GM21447 (cell line): ENCODE measurements at regions not wholly inside any gene's neighbourhood (a gene's known extent, or its start where the extent isn't known, plus 50 kb on each side); places are given as distances from the start of the nearest gene placed in this dataset.
"Not testable (repeated sequence)": the region's sequence is repeated elsewhere in the genome, so short reads cannot be mapped to it uniquely, and the experiment has no call there.

ENCODE experiments used
- ATAC-seq: cut with Tn5 transposase; IDR thresholded peaks from one replicate; pipeline ENCODE4 v1.9.1; 2021; ENCODE audit not compliant: unreplicated experiment

DNA sequence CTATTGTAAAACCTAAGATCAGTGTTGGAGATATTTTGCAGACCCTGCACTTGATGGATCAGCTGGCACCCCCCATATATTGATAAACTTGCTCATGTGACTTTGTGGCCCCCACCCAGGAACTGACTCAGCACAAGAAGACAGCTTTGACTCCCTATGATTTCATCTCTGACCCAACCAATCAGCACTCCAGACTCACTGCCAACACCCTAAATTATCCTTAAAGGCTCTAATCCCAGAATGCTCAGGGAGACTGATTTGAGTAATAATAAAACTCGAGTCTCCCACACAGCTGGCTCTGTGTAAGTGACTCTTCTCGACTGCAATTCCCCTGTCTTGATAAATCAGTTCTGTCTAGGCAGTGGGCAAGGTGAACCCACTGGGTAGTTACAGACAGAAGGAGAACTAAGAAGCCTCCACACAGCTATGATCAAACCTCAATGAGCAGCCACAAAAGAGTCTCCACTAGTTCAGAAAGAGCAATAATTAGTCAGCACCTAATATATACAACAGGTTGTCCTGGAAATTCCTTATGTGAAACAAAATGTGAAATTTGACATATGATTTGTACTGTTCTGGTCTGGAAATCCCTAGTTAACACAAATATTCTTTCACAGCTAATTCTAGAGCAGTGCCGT is 52.2 kb downstream of the ACTL7B start:
- no peak for ATAC-seq

DNA sequence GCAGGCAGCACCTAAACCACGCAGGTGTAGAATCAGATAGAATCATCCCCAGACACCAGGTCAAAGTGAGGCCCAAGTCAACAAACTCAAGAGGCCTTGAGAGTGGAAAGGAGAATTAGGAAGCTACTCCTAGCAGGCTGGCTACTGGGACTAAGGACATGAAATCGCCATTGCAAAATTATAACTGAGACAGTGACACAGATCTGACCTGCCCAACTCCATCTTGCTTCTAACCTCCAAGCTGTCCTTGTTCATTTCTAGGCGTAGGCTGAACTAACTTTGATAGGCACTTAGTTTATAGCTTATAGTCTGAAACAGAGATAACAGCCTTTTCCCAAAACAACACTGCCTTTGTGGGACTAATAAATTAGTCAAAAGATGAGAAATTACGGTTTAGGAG is 52.8 kb downstream of the ACTL7B start:
- ATAC-seq: no peak

DNA sequence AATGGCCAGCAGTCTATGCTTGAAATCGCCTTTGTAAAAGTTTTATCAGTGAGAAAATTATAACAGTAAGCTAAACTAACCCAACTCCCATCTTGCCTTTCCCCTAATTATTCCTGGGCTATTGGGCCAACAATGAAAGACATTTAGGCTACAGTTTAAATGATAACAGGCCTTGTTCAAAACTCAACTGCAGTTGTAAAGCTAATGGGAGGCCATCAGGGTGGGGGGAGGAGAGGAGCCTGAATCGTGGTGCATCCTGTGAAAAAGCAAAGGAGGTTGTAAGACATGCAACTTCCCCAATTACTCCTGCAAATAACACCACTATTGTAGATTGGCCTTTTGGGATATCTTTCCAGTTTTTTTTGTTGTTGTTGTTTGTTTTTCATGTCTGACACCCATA is 53.8 kb downstream of the ACTL7B start:
- ATAC-seq: no peak

DNA sequence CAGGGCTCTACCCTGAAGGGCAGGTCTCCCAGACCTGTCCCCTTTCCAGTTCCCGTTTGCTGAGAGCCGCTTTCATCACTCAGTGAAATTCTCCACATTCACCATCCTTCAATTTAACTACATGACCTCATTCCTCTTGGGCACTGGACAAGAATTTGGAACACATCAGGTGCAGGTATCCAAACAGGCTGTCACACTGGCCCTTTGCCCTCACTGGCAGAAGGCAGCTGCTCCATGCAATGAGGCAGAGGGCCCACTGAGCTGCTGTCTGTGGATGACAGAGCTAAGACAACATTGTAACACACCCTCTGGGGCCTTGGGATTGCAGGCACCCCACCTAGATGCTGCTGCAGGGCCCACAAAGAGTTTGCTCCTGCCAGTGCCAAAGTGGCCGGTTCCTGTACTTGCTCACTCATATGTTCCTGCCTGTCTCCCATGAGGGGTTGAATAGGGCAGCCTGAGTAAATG is 55.1 kb downstream of the ACTL7B start:
- ATAC-seq: no peak

DNA sequence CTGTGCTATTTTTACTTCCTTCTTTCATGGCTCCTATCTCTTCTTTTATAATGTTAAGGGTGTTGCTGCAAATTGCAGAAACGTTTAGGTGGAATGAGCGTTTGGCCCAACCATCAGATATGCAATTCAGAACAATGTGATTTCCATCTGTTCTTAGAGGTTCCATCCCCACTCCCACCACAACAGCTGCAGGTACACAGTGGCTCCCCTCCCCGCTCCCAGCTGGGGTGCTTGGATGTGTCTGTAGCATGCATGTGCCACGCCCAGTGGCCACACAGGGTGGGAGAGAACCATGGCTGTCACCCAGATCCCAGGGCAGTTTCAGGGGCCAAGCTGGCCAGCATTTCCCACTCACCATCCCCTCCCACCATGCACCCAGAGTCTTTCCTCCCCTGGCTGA is 62.2 kb downstream of the ACTL7B start:
- no peak for ATAC-seq

DNA sequence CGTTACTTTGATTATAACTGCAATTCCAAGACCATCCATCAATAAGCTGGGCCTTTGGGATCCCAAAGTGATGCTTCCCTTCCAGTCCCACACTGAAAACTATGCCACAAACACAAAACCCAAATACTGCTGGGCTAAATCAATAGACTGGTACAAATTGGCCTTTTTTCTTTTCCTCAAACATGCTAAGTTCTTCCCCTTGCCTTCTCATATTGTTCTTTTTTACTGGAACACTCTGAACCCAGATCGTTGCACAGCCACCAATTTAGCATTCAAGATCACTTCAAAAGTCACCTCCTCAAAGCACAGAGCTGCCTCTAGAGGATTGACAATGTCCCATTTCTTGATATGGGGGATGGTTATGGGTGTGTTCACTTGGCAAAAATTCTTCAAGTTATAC is 66.0 kb downstream of the ACTL7B start:
- ATAC-seq: no peak

DNA sequence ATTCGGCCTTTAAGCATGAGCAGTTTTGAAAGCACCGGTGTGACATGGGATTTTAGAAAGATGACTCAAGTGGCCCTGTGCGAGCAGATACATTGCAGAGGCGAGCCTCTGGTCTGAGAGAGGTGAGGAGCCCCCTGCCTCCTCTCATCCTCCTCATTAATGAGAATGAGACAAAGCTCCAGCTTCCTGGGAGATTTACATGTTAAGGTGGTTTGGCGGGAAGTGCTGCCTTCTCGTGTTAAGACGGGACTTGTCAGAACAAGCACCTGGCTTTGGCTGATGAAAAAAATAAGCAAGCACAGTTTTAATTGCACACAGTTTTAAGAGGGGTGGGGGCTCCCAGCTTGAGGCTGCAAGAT is 68.1 kb downstream of the ACTL7B start:
- no peak for ATAC-seq

DNA sequence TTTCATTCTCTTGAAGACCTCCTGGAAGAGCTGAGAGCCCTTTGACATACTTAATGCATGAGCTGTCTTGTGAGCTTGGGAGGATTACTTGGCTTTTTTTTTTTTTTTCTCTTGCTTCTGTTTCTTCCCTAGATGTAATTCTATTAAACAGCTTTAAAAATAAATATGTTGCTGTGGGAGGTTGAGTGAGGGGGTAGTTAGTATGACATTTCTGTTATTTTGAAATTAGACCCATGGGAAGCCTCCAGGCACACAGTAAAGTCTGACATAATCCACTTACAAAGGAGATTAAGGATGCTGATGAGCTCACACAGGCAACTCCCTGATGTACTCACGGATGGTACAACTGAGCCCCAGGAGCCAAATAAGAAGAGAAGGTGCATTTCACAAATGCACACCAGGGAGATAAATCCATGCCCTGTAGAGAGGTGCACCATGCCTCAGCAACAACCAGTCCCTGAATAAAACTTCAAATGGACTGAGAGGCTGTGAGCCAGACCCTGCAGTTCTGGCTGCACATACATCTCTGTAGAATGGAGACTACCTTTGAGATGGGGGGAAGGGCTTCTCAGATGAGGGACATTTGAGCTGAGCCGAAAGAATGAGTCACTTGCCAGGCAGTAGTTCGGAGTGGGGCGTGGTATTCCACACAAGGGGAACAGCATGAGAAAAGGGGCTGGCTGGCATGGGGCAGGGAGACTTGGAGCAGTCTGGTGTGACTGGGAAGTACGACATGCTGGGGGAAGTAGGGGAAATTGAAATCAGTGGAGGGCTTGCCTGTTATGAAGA is 68.7 kb downstream of the ACTL7B start:
- ATAC-seq: no peak

DNA sequence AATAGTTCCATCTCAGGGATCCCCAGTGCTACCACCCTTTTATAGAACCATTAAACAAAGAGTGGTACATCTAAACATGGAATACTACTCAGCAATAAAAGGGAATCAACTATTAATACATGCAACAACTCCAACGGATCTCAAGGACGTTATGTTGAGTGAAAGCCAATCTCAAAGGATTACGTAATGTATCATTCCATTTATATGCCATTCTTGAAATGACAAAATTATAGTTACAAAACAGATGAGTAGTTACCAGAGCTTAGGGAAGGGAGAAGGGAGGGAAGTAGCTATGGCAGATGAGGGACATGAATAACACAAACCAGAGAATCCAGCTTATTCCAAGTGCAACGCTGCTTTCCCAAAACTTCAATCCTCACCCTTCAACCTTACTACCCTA is 69.5 kb downstream of the ACTL7B start:
- ATAC-seq: no peak

DNA sequence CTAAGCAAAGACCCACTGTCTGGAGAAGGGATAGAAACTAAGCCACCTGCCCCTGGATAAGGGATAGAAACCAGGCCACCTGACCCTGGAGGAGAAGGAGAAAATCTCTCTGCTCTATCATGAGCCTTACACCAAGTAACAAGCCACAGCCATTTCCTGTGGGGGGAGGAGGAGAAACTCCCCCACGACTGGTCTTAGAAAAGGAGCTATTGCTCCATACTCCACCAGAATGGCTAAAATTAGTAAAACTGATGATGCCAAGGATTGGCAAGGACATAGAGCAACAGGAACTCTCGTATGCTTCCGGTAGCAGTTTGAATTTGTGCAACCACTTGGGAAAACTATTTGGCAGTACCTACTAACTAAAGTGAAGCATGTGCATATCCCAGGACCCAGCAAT is 70.8 kb downstream of the ACTL7B start:
- ATAC-seq: no peak

DNA sequence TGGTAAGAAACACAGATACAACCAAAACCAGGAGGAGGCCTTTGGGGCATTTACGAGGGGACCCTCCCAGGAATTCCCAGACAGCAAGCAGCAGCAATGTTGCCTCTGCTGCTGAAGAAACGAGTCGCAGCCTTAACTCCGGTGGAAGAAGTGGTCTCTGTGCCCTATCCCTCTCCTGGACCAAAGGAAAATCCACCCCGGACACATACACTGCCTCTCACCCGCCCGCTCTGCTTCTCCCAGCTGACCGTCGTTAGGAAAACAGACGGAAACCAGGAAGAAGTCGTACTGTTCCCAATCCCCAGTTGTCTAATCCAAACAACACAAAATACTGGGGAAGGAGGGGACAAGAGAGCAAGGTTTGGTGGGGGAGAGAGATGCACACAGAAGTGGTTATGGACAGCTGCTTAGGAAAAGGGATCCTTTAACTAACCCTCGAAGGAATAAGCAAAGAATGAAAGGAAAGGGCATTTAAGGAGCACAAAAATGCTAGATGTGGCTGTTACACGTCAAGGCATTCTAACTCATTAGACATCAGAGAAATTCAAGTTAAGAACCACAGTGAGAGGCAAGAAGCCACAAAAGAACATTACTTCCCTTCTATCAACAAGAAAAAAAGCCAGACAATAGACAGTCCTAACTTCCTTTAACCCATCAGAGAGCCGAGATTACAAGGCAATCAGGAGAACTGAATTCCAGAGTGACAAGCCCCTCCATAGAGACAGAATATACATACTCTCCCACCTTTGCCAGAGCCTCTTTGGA is 71.9 kb downstream of the ACTL7B start:
- no peak for ATAC-seq

DNA sequence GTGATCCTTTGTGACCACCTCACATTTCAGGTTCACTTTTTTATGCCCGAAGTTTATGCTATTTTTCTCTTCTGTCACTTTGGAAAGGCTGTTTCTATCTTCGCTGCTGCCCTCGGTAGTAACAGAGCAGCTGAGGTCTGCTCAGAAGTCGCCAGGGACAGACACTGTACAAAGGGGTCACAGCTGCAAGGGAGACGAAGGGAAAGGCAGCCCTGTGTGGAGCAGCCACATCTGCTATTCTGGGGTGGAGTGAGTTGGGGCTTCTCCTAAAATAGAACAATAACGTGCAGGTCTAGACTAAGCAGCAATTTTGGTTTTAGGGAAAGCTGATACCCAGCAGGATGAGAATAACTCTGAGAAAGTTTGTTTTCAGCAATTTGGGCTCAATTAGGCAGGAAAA is 72.5 kb downstream of the ACTL7B start:
- ATAC-seq: no peak

DNA sequence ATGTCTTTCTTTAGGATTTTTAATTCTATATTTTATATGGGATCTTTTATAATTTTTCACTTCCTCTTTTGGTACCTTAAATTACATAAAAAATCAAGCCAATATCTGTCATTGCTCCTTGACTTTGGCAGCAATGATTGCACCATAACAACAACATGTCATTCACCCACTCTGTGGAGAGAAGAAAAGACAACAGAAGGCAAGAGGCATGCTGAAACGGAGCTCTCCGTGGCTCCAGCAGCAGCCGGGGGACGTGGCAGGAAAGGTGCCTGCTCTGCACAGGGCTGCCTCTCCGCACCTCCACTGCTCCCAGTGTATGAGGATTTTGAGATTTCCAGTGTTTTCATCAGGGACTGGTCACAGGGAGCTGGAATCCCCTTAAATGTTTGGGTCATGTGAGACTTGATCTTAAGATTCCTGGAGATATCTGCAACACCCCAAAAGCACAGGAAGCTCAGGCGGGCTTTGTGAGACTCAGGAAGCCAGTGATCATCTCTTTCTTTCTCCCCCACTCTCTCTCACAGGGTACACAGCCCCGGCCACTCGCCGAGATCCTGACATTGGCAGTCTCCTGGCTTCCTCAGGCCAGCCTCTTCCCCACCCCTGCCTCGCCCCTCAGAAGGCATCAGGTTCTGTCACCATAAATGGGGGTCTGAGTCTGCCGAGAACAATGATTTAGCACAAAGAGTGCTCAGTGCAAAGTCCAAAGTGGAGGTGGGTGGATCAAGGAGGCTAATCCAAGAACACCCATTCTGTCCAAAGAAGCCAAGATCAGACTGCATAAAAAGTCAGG is 74.6 kb downstream of the ACTL7B start:
- no peak for ATAC-seq

DNA sequence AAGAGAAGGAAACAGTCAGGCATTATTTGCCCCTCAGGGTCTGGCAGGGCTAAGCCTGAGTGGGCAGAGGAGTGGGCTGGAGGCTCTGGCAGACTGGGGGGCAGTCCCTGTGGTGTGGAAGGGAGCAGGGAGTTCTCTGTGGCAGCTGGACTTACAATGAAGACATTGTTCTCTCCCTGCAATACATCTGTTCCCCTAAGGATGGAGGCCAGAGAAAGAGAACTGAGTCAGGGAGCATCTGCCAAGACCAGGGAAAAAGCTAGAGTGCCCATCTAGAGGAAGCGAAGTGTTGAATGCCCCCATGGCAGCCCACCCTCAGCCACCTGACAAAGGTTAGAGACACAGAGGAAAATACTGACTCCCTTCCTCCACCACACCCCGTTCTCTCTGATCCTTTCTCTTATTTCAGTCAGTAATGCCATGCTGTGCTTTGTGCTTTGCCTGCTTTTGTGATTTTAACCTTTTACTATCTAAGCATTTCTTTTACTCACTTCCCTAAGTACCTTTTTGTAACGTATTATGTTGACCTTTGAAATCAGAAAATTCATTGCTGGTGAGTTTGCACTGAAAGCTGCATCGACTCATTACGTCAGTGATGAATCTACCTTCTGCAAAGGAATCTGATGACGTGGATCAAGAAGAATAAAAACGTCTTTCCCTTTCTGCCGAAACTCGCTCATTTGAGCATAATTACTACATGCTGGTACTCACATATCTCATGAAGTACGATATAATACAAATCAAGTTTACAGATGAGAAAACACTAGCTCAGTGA is 76.0 kb downstream of the ACTL7B start:
- no peak for ATAC-seq

DNA sequence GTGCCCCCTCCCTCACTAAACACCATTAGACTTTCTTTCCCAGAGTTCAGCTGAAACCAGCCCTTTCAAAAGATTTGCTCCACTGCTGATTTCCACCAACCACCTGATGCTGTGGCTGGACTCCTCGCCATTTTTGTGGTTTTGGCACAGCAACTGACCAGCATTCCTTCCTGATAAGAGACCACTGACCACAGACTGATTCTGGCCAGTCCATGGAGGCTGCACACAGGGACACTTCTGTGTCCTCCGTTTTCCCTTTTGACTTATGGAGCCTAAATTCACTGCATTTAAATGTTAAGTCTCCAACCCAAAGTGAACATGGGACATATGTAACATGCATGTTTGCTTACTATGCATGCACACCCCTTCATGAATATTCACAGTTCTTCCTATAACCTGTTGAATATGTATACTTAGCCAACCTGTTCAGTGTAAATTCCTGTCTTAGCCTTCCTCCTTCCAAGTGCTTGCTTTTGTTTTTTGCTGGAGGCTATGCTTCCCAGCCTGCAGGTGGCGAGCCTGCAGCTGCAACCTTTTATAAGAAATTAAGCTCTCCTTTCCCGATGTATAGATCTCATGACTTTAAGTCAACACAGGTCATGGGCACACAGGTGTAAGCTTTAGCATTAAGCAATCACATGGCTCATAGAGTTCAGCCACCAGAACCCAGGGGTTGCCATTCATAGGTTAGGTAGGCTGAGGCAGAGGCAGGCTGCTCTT is 78.7 kb downstream of the ACTL7B start:
- no peak for ATAC-seq

DNA sequence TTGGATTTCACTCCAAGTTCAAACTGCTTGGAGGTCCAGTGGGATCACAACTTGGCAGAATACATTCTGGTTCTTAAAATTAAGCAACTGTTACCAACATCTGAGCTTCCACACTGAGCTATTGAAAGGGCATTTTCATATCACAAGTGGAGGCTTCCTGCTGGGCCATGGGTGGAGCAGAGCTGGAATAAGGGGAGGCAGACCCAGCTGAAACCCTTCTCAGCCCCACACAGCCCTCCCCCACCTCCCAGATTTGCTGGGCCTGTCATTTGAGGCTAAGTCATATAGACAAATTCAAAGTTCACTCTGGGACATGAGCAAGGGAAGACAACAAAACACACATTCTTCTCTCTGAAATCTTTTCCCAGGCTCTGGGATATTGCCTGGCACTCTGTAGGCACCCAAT is 79.9 kb downstream of the ACTL7B start:
- ATAC-seq: no peak

DNA sequence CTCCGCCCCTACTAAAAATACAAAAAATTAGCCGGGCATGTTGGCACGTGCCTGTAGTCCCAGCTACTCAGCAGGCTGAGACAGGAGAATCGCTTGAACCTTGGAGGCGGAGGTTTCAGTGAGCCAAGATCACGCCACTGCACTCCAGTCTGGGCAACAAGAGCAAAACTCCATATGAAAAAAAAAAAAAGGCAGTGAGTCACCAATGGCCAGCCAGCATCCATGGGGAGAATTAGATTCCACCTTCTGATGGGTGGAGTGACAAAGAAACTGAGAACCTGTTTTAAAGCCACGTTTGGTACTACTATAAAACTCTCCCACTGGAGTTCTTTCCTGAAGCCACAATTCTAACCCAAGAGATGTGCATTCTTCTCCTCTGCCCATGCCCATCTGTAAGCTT is 81.7 kb downstream of the ACTL7B start:
- ATAC-seq: not testable (repeated sequence)

DNA sequence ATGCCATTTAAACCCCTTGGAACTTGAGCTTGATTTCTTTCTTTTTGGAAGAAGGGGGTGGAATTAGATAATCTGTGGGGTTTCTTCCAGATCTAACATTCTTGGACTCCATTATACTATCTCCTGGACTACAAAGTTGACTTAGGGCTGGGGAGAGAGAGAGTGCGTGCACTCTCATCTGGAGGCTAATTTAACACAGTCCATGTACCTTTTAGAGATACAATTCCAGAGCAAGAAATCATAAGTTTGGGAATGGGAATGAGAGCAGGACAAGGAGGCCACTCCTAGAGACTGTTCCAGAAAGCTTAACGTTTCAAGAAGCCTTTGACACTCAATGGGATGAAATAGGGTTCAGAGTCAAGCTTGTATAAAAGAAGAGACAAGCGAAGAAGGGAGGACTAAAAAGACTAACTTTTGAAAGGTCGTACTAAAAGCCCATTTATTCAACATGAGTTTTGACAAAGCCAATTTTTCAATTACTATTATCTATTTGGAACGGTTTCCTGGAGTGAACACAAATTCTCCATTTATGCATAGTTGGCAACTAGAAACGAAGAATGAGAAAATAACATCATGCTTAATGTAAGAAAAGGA is 83.4 kb downstream of the ACTL7B start:
- no peak for ATAC-seq

DNA sequence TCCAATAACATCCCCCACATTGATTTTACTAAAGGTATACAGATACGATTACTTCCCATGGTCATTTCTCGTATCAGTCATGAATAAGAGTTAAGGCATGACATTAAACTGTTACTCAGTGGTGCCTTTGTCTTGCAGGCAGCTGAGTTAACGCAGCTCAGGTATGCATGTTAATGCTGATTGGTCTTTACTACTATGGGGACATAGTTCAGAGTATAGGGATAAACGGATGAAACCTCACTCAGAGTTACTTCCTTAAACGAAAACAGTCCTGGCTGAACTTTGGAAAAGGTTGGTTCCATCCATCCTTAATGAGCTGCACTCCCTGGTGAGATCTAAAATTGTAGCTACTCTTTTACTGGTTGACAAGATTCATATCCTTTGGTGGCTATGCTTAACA is 87.0 kb downstream of the ACTL7B start:
- no peak for ATAC-seq
